ENCODE measurements at regions not wholly inside any gene's neighbourhood (a gene's known extent, or its start where the extent isn't known, plus 50 kb on each side); places are given as distances from the start of the nearest gene placed in this dataset.

DNA sequence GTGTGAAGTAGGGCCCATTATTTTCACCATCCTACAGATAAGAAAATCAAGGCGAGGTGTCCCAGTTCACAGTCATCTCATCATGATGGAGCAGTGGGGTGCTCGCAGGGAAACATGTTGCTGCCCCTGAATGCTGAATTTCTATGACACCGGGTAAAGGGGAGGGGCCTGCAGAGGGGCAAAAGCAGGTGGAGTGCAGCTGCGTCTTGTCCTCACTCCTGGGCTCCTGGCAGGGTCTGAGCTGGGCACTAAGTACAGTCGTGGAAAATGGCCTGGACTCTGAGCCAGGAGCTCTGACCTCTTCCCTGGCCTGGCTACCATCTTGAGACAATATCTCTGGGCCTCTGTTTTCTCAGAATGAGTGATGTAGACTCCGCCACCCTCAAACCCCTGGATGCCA is 253.1 kb upstream of the PITRM1 start:
- Histone ChIP-seq H3K18ac (ENCODE audit: low read depth, low read length) (peak overlapping the region; percentile 47; the same call in 1 of the 2 replicates), H3K4me3 (ENCODE audit: insufficient read depth, low read depth, low read length) (no peak overlapping the region), H4K91ac (ENCODE audit: insufficient read depth, low read depth, low read length) (peak overlapping the region; percentile 55), H2BK5ac (ENCODE audit: low read depth, low read length, poor library complexity, severe bottlenecking) (no peak overlapping the region), H4K8ac (ENCODE audit: low read depth in 2 of 2, low read length in 2 of 2) (peak overlapping the region in 1 of 2 experiments; percentile 26; a peak in 1 of 4 replicates), H2BK120ac (ENCODE audit: low read depth, low read length) (peak overlapping the region; percentile 81), H3K4me2 (ENCODE audit: low read depth, low read length) (no peak overlapping the region), H3K27me3 (ENCODE audit: control insufficient read depth, insufficient read depth, low read length) (no peaks in the 10 kb centered on the region), H3K14ac (replicated peaks; ENCODE audit: low read depth, low read length) (peak overlapping the region; percentile 23), H3K9ac (ENCODE audit: low read depth, low read length) (no peak overlapping the region), H2AK9ac (replicated peaks; ENCODE audit: low read depth, low read length, poor library complexity) (no peak overlapping the region), H2BK15ac (ENCODE audit: low read depth, low read length) (peak overlapping the region; percentile 60; the same call in 2 of the 3 replicates), H2AFZ (replicated peaks; ENCODE audit: low read length, poor library complexity) (peak overlapping the region; percentile 1), H3K23ac (ENCODE audit: low read depth, low read length) (0 out of 2 replicates have a peak overlapping the region, but pooled peaks have one; percentile 12), H3K4me1 (ENCODE audit: control insufficient read depth, insufficient read depth, low read length) (peaks cover 14% of the 10 kb centered on the region), H2AK5ac (ENCODE audit: low read depth, low read length) (peak overlapping the region; percentile 72), H3K36me3 (ENCODE audit: control insufficient read depth, insufficient read depth, low read length) (no peaks in the 10 kb centered on the region), H3K56ac (ENCODE audit: extremely low read depth, insufficient read depth, low read length) (no peak overlapping the region), H3K27ac (ENCODE audit: insufficient read depth, low read length) (peak overlapping the region; percentile 60), H3K9me3 (ENCODE audit: control insufficient read depth, insufficient read depth, low read length) (no peaks in the 10 kb centered on the region), H4K5ac (ENCODE audit: low read depth, low read length) (0 out of 2 replicates have a peak overlapping the region, but pooled peaks have one; percentile 15), H3K9me1 (ENCODE audit: insufficient read depth, low read length) (peaks cover 9% of the 10 kb centered on the region; the same call in 1 of the 2 replicates), H3K79me1 (ENCODE audit: low read depth in 1 of 2, low read length in 2 of 2) (no peaks in the 10 kb centered on the region), H4K20me1 (ENCODE audit: insufficient read depth, low read length) (no peaks in the 10 kb centered on the region), H3K4ac (ENCODE audit: low read depth, low read length) (peak overlapping the region; percentile 79), H2BK20ac (ENCODE audit: low read depth, low read length) (peak overlapping the region; percentile 86)
- no peak for DNase-seq
- in situ Hi-C loops (cut with MboI; ENCODE audit: low sequenced_read_pairs) (no loop called here), intact Hi-C loops (cut with micrococcal nuclease) (no loop called here), dilution Hi-C loops (cut with HindIII; ENCODE audit: low sequenced_read_pairs, unreplicated experiment) (no loop called here)
- CTCF ChIA-PET: interaction anchor here (0.6 kb wide), 1 partner anchor 1072 kb away, joined by 3 read pairs; no protein-coding TSS in a partner anchor
- peak; percentile 21 for ATAC-seq (ENCODE audit: low read depth)
- no peak for TF ChIP-seq MAFK (IDR thresholded peaks at IDR 0.05; ENCODE audit: low read depth, low read length)
- TF ChIP-seq USF2 (IDR thresholded peaks at IDR 0.05; ENCODE audit: low read depth, low read length): no peak
- TF ChIP-seq, protein P1, sequence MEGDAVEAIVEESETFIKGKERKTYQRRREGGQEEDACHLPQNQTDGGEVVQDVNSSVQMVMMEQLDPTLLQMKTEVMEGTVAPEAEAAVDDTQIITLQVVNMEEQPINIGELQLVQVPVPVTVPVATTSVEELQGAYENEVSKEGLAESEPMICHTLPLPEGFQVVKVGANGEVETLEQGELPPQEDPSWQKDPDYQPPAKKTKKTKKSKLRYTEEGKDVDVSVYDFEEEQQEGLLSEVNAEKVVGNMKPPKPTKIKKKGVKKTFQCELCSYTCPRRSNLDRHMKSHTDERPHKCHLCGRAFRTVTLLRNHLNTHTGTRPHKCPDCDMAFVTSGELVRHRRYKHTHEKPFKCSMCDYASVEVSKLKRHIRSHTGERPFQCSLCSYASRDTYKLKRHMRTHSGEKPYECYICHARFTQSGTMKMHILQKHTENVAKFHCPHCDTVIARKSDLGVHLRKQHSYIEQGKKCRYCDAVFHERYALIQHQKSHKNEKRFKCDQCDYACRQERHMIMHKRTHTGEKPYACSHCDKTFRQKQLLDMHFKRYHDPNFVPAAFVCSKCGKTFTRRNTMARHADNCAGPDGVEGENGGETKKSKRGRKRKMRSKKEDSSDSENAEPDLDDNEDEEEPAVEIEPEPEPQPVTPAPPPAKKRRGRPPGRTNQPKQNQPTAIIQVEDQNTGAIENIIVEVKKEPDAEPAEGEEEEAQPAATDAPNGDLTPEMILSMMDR (conservative IDR thresholded peaks at IDR 0.05; ENCODE audit: low read depth, low read length): no peak
- no peak for TF ChIP-seq SMC3 (IDR thresholded peaks at IDR 0.05; ENCODE audit: low read depth, low read length)
- BruUV-seq (replicated peaks): no TSS peak
- no CpG with 5 or more reads among the region's 6 CpGs for WGBS, 2 experiments (ENCODE audit: extremely low coverage in 2 of 2, insufficient read length in 1 of 2)
- POLR2A ChIA-PET (ENCODE audit: unreplicated experiment): interaction anchor here (0.5 kb wide), 1 partner anchor 349 kb away, joined by 3 read pairs; no protein-coding TSS in a partner anchor
